OCI-LY7 (cell line): ENCODE measurements at regions not wholly inside any gene's neighbourhood (a gene's known extent, or its start where the extent isn't known, plus 50 kb on each side); places are given as distances from the start of the nearest gene placed in this dataset.

Experiments
- EZH2phosphoT487 ChIP-seq: fragments of 200-600 bp; sonication (generic); IDR thresholded peaks from 2 replicates; pipeline ENCODE4 v1.6.1; 2018; ENCODE audit warnings: low read depth, borderline replicate concordance, mild to moderate bottlenecking, mixed run types, antibody characterized with exemption, low read length, moderate library complexity, mixed read lengths
- TF ChIP-seq, protein P1 (sequence below): fragments of 200-600 bp; sonication (generic); conservative IDR thresholded peaks from 2 replicates; pipeline ENCODE4 v1.5.1; 2014; ENCODE audit warnings: mild to moderate bottlenecking, antibody characterized with exemption, low read length, moderate library complexity, mixed read lengths

DNA sequence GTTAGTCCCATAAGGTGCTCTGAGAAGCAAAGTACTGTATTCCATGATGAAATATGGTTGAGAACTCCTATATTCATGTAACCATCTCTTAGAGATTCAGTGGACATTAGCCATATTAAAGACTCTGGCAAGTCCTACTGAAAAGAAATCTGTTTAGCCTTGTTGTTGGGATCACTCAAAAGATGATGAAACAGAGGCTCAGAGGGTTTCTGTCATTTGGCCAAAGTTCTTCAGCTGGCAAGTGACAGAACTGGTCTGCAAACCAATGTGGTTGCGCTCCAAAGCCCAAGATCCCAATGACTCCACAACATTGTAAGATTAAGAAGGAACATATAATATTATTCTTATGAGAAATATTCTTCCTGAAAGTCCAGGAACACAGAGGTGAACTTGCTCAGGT lies 462.9 kb downstream of the ACTL7B start:
- TF ChIP-seq, protein P1, sequence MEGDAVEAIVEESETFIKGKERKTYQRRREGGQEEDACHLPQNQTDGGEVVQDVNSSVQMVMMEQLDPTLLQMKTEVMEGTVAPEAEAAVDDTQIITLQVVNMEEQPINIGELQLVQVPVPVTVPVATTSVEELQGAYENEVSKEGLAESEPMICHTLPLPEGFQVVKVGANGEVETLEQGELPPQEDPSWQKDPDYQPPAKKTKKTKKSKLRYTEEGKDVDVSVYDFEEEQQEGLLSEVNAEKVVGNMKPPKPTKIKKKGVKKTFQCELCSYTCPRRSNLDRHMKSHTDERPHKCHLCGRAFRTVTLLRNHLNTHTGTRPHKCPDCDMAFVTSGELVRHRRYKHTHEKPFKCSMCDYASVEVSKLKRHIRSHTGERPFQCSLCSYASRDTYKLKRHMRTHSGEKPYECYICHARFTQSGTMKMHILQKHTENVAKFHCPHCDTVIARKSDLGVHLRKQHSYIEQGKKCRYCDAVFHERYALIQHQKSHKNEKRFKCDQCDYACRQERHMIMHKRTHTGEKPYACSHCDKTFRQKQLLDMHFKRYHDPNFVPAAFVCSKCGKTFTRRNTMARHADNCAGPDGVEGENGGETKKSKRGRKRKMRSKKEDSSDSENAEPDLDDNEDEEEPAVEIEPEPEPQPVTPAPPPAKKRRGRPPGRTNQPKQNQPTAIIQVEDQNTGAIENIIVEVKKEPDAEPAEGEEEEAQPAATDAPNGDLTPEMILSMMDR = no peak
- no peak for TF ChIP-seq EZH2phosphoT487
